ENCODE measurements at regions not wholly inside any gene's neighbourhood (a gene's known extent, or its start where the extent isn't known, plus 50 kb on each side); places are given as distances from the start of the nearest gene placed in this dataset.
"Not testable (repeated sequence)": the region's sequence is repeated elsewhere in the genome, so short reads cannot be mapped to it uniquely, and the experiment has no call there.

- no peak for DNase-seq (ENCODE audit: low spot score)
Observed at GRCh38 chr2:226320076-226320948, 479.3 kb downstream of the IRS1 start.

- no peak for DNase-seq (ENCODE audit: low spot score)
Observed at GRCh38 chr2:226317970-226318369, 481.6 kb downstream of the IRS1 start.

DNA sequence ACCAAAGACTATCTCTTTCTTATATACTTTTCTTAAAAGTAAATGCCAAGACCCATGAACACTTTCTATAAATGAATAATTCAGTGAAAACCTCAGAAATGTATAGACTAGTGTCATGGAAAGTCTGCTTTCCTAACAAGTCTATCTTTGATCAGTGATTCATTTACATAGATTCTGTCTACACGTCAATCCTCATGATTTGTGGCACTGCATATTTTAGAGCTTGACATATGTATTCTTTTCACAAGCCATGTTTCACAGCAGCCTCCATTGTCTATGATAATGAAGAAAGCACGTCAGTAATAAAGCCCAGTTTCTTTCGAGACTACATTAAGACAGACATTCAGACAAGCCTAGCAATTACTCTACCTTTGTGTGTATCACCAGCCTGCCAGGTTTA, 486.6 kb downstream of the IRS1 start:
- DNase-seq (ENCODE audit: low spot score): no peak

GRCh38 chr2:226312155-226312554, 487.5 kb downstream of the IRS1 start:
- no peak for DNase-seq (ENCODE audit: low spot score)

DNA sequence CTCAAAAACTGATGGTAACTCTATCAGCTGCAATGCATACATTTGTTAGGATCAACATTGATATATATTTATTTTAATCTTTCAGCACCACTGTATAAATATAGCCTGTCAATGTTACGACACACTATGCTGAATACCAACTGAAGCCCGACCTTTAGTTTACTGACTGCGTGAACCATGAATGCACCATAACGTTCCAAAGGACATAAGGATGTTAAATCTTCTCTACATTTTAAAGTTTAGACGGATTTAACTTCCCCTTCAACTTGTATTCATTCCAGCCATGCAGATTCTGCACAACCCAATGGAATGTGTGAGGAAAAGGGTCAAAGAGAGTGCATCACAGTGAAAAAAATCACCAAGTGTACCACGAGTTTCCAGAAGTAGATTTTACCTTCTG, 489.5 kb downstream of the IRS1 start:
- no peak for DNase-seq (ENCODE audit: low spot score)

DNA sequence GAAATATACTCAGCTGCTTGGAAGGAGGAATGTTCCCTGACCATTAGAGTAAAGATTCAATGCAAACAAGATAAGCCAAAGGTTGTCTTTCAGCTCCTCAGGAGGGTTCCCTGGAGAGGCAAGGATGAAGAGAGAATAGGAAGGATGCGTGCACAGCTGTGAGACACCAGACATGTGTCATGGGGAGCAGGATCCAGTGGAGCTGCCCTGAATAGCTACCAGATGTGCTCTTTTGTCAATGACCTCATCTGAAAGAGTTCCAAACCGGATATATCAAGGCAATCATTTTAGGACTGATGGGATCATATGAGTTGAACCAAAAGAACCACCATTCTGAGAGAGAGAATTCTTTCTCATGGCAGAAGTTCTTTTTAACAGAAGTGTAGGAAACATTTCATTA, 490.6 kb downstream of the IRS1 start:
- DNase-seq (ENCODE audit: low spot score): no peak

DNA sequence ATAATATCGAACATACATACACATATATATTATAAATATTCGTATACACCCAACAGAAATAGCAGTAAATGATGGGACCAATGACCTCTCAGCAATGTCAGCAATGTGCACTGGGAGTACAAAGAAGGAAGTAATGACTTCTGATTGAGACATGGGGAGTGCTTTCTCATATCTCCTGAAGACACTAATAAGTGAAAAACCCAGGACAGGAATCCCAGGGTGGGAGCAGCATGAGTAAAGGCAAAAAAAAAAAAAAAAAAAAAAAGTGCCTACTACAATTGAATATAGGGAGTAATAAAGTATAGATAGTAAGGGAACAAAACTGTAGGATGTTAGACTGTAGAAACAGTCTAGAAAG, 491.3 kb downstream of the IRS1 start:
- no peak for DNase-seq (ENCODE audit: low spot score)

DNA sequence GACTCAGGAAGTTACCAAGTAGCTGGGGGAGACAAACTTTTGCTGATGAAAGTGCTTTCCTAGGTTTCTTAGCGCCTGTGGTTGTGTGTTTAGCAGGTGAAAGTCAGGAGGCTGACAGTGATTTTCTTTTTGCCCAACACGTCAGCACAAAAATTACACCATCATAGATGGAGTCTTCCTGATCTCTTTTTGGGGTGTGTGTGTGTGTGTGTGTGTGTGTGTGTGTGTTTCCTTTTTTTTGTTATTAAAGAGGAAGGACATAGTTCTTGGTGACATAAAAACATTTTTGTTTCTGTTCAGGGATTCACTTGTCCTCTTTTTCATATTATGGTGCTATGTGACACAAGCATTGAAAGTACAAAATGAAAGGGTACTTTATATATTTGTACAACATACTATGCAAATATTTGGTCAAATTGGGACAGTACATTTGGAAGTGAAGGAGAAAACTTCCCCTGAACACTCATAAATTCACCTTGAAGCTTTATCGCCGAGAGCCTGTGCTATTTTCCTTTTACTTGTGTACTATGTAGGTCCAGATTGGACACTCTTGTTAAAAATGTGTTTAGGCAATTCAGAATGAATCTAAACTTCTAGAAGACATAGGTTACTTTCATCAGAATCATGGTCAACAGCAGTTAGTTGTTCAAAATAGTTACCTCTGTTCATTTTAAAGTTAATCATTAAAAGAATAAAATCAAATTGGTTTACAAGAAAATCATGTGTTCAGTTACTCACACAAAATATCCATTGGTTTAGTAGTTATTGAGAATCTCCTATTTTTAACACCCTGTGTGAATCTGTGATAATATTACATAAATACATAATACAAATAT, 491.9 kb downstream of the IRS1 start:
- DNase-seq (ENCODE audit: low spot score): no peak

GRCh38 chr2:226306969-226307368, 492.7 kb downstream of the IRS1 start:
- no peak for DNase-seq (ENCODE audit: low spot score)

- no peak for DNase-seq (ENCODE audit: low spot score)
Observed at GRCh38 chr2:226304308-226304707, 495.3 kb downstream of the IRS1 start.

DNA sequence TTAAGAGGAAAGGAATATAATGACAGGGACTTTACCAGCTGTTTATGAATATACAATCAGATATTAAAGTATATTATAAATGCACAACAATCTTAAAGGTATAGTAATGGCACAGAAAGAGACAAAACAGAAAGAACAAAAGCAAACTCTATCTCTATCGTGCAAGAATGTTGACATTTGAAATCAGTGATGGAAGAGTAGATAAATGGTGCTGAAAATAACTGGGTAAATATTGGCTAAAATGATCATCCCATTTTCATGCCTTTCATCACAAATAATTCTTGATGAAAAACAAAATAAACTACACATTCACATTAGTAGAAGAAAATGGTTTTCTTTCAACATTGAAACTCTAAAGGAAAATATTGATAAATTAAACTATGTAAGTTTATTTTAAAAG, 495.9 kb downstream of the IRS1 start:
- no peak for DNase-seq (ENCODE audit: low spot score)

DNA sequence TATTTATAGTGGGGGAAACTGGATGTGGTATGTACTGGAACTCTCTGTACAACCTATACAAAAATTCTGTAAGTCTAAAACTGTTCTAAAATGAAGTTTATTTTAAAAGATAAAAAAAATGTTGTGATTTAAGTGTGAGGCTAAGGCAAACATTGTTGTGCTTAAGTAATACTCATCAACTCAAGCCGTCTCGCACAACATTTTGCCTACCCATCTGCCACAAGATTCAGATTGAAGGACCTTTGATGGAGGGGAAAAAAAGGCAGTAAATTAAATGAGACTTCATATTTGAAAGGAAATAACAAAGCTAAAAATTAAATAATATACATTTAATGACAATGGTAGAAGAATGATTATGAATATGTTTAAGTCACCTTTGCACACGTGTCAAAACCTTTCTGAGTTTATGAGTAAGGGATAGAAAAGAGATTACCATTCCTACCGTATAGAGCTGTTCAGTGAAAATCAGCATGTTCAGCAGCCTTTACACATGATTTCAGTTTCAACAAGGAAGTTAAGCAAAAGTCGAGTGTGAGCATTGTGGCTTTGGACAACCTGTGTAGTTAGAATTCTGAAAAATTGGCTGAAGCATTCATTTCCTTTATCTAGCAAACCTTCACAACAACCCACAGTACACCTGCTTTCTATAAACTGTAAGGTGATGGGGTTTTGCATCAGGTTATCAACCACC, 499.3 kb downstream of the IRS1 start:
- no peak for DNase-seq (ENCODE audit: low spot score)

DNA sequence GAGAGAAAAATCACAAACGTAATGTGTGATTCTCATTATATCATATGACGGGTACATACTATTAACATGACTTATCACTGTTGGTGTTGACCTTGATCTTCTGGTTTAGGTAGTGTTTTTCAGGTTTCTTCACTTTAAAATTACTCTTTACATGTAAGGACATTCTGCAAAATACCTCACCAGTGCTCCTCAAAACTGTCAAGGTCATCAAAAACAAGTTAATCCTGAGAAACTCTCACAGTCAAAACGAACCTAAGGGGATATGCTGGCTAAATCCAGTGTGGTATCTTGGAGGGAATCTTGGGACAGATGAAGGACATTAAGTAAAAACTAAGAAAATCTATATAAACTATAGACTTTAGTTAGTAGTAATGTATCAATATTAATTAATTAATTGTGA, 499.8 kb downstream of the IRS1 start:
- no peak for DNase-seq (ENCODE audit: low spot score)

DNA sequence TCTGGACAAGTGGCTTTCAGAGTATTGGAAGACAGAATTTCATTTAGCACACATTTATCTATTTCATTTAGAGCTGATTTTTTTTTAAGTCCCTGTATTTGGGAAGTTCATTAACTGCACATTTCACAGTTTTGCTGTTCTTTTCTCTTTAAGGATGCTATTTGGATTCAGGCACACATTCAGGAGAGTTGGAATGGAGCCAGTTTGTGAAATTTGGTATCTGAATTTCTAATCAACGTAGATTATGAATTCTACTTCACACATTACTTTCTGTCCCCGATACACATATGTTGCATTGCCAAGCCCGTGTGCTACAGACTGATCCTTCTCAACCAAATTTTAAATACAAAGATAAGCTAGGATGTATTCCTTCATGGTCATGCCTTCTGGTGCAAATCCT, 503.9 kb downstream of the IRS1 start:
- DNase-seq (ENCODE audit: low spot score): no peak

GRCh38 chr2:226295123-226295522, 504.5 kb downstream of the IRS1 start:
- no peak for DNase-seq (ENCODE audit: low spot score)

DNA sequence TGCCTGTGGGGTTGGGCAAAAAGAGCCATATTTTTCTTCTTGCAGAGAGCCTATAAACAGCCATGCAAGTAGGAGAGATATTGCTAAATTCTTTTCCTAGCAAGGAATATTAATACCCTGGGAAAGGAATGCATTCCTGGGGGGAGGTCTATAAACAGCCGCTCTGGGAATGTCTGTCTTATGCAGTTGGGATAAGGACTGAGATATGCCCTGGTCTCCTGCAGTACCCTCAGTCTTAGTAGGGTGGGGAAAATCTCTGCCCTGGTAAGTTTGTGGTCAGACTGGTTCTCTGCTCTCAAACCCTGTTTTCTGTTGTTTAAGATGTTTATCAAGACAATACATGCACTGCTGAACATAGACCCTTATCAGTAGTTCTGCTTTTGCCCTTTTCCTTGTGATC, 508.3 kb downstream of the IRS1 start:
- not testable (repeated sequence) for DNase-seq (ENCODE audit: low spot score)

DNA sequence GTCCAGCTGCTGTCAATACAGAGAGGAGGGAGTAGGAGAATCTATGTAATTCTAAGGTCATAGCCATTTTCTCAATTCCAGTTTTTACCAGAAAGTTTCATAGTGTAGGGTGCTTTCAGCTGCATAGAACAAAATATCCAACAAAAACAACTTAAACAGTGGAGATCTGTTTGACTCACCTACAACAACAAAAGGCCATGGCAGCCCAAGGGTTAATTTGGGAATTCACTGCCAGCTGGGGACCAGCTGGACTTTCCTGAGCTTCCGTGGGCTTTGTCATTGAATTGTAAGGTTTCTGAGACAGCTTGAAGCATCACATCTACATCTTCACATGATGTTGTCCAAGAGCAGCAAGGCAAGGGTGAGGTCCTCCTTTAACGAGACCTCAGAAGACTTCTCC, 512.7 kb downstream of the IRS1 start:
- no peak for DNase-seq (ENCODE audit: low spot score)

DNA sequence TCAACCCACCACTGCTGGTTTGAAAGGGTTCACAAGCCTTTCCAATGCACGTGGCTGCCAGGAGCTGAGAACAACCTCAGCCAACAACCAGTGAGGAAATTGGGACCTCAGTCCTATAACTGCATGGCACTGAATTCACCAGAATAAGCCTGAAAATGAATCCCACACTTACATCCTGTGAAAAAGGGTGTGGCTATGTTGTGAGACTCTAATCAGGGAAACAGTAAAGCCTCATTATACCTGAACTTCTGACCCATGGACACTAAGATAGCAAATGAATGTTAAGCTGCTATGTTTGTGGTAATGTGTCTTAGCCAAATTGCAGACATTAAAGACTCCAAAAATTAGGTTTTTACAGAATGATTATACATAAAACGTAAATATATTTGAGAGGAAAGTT, 515.8 kb downstream of the IRS1 start:
- DNase-seq (ENCODE audit: low spot score): no peak

GRCh38 chr2:226282151-226282550, 517.5 kb downstream of the IRS1 start:
- DNase-seq (ENCODE audit: low spot score): no peak

DNA sequence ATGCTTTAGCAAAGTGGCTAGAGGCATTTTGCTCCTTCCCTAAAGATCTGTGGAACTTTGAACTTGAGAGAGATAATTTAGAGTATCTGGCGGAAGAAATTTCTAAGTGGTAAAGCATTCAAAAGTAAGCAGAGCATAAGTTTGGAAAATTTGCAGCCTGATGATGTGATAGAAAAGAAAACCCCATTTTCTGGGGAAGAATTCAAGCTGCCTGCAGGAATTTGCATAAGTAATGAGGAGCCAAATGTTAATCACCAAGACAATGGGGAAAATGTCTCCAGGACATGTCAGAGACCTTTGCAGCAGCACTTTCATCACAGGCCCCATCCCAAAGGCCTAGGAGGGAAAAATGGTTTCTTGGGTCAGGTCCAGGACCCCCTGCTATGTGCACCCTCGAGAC, 519.5 kb downstream of the IRS1 start:
- DNase-seq (ENCODE audit: low spot score): not testable (repeated sequence)

GRCh38 chr2:226275215-226275614, 524.4 kb downstream of the IRS1 start:
- DNase-seq (ENCODE audit: low spot score): no peak

- DNase-seq (ENCODE audit: low spot score): no peak
Observed at GRCh38 chr2:226274143-226274542, 525.5 kb downstream of the IRS1 start.

- DNase-seq (ENCODE audit: low spot score): no peak
Observed at GRCh38 chr2:226273440-226273839, 526.2 kb downstream of the IRS1 start.

All from ecto neural progenitor cell (in vitro differentiated cells).